Peyer's patch (tissue), 4 donors: ENCODE measurements at regions not wholly inside any gene's neighbourhood (a gene's known extent, or its start where the extent isn't known, plus 50 kb on each side); places are given as distances from the start of the nearest gene placed in this dataset.

ENCODE experiments used
- POLR2A ChIP-seq, 2 donors: fragments of 450-650 bp; IDR thresholded peaks; one replicate each; pipeline ENCODE4 v1.5.1; 2017; ENCODE audit warnings: antibody characterized with exemption in 2 of 2, mild to moderate bottlenecking in 2 of 2, moderate library complexity in 2 of 2
- TF ChIP-seq, protein P1 (sequence below), 6 experiments: fragments of 450-650 bp in 4 of 6; fragments of 200-600 bp in 2 of 6; sonication (generic) in 1 of 6; IDR thresholded peaks; one replicate each; pipeline ENCODE4 v1.5.1; 2017 to 2019; ENCODE audit warnings: antibody characterized with exemption in 6 of 6, mild to moderate bottlenecking in 3 of 6, moderate library complexity in 1 of 6

DNA sequence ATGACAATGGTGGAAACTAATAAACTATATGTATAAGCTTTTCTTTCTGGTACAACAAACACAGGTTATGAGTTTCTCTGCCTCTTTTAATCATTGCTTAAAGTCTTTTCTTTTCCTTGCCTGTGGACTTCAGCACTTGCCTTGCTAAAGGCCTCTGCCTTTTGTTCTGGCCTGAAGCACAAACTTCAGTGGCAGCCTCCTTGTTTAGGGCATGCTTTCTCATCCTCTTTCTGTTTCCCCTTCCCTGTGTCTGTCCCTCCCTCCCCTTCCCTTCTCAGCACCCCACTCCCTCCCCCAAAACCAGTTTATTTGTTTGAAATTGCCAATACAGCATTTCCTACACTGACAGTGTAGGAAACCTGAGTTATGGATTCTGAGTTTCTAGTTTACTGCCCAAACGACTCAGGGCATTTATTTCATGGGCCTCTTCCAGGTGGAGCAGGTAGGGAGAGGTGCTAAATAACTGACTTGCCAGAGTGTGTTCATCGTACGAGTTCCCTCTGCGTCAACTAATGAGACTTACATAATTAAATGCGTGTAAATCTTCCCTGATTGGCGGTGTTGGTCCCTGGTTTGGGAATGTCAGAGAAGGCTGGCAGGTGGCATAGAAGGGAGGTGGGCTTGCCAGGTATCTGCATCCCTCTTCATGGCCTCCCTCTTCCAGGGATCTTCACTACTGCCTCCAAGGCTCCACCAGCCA lies 311.0 kb downstream of the FBXW7 start:
- TF ChIP-seq, protein P1, sequence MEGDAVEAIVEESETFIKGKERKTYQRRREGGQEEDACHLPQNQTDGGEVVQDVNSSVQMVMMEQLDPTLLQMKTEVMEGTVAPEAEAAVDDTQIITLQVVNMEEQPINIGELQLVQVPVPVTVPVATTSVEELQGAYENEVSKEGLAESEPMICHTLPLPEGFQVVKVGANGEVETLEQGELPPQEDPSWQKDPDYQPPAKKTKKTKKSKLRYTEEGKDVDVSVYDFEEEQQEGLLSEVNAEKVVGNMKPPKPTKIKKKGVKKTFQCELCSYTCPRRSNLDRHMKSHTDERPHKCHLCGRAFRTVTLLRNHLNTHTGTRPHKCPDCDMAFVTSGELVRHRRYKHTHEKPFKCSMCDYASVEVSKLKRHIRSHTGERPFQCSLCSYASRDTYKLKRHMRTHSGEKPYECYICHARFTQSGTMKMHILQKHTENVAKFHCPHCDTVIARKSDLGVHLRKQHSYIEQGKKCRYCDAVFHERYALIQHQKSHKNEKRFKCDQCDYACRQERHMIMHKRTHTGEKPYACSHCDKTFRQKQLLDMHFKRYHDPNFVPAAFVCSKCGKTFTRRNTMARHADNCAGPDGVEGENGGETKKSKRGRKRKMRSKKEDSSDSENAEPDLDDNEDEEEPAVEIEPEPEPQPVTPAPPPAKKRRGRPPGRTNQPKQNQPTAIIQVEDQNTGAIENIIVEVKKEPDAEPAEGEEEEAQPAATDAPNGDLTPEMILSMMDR (IDR thresholded peaks at IDR 0.05): no peak
- TF ChIP-seq POLR2A (IDR thresholded peaks at IDR 0.05): no peak
